GM19328 (cell line): ENCODE measurements at regions not wholly inside any gene's neighbourhood (a gene's known extent, or its start where the extent isn't known, plus 50 kb on each side); places are given as distances from the start of the nearest gene placed in this dataset.
"Not testable (repeated sequence)": the region's sequence is repeated elsewhere in the genome, so short reads cannot be mapped to it uniquely, and the experiment has no call there.

ENCODE experiments used
- ATAC-seq: cut with Tn5 transposase; IDR thresholded peaks from one replicate; pipeline ENCODE4 v1.9.1; 2021; ENCODE audit warnings: mild to moderate bottlenecking, moderate library complexity; ENCODE audit not compliant: unreplicated experiment

GRCh38 chr4:14155803-14156202 is 528.3 kb upstream of the BOD1L1 start:
- no peak for ATAC-seq

GRCh38 chr4:14157262-14157661 is 529.7 kb upstream of the BOD1L1 start:
- no peak for ATAC-seq

GRCh38 chr4:14165222-14165920 is 537.8 kb upstream of the BOD1L1 start:
- peak; percentile 100 for ATAC-seq

- ATAC-seq = no peak
These were observed 540.5 kb upstream of the BOD1L1 start for GRCh38 chr4:14167876-14168510.

- no peak for ATAC-seq
These were observed 541.4 kb upstream of the BOD1L1 start for GRCh38 chr4:14168919-14169318.

GRCh38 chr4:14169460-14169859 is 541.9 kb upstream of the BOD1L1 start:
- ATAC-seq = no peak

- ATAC-seq = not testable (repeated sequence)
These were observed 542.4 kb upstream of the BOD1L1 start for GRCh38 chr4:14169940-14170339.

- ATAC-seq = no peak
These were observed 549.1 kb upstream of the BOD1L1 start for GRCh38 chr4:14176613-14177012.

- peak; percentile 74 for ATAC-seq
These were observed 550.5 kb upstream of the BOD1L1 start for GRCh38 chr4:14177987-14178386.

GRCh38 chr4:14178421-14178820 is 550.9 kb upstream of the BOD1L1 start:
- ATAC-seq = peak; percentile 60

- no peak for ATAC-seq
These were observed 552.6 kb upstream of the BOD1L1 start for GRCh38 chr4:14180166-14180565.

GRCh38 chr4:14180983-14181601 is 553.6 kb upstream of the BOD1L1 start:
- ATAC-seq = no peak

GRCh38 chr4:14182148-14182547 is 554.6 kb upstream of the BOD1L1 start:
- no peak for ATAC-seq

- no peak for ATAC-seq
These were observed 556.7 kb upstream of the BOD1L1 start for GRCh38 chr4:14184265-14184664.

GRCh38 chr4:14184767-14185166 is 557.2 kb upstream of the BOD1L1 start:
- no peak for ATAC-seq

- ATAC-seq = no peak
These were observed 560.7 kb upstream of the BOD1L1 start for GRCh38 chr4:14188214-14188613.

GRCh38 chr4:14193601-14194000 is 566.1 kb upstream of the BOD1L1 start:
- ATAC-seq = no peak

- ATAC-seq = no peak
These were observed 568.6 kb upstream of the BOD1L1 start for GRCh38 chr4:14196131-14196530.

- ATAC-seq = no peak
These were observed 587.7 kb upstream of the BOD1L1 start for GRCh38 chr4:14215116-14215770.

- ATAC-seq = no peak
These were observed 589.9 kb upstream of the BOD1L1 start for GRCh38 chr4:14217401-14217800.

GRCh38 chr4:14218641-14219040 is 591.1 kb upstream of the BOD1L1 start:
- no peak for ATAC-seq

- no peak for ATAC-seq
These were observed 593.7 kb upstream of the BOD1L1 start for GRCh38 chr4:14221176-14221575.
